ENCODE measurements at regions not wholly inside any gene's neighbourhood (a gene's known extent, or its start where the extent isn't known, plus 50 kb on each side); places are given as distances from the start of the nearest gene placed in this dataset.

DNA sequence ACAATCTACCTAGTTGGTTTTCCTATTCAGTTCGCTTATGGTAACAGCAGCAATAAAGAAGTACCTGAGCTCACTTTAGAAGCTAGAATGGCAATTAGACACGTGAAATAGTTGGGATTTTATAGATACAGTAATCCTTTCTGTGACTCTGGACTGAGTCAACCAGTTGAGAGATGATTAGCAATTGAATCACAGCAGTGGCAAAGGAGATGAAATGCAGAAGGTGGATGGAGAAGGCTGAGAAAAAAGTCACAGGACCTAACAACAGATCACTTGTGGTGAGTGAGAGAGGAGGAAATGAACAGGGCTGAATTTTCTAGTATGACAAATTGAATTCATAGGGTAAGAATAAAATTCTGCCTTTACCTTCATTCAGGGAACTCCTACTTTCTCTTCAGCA is 197.1 kb upstream of the MAGEB18 start (continued):
- TF ChIP-seq, protein P1, sequence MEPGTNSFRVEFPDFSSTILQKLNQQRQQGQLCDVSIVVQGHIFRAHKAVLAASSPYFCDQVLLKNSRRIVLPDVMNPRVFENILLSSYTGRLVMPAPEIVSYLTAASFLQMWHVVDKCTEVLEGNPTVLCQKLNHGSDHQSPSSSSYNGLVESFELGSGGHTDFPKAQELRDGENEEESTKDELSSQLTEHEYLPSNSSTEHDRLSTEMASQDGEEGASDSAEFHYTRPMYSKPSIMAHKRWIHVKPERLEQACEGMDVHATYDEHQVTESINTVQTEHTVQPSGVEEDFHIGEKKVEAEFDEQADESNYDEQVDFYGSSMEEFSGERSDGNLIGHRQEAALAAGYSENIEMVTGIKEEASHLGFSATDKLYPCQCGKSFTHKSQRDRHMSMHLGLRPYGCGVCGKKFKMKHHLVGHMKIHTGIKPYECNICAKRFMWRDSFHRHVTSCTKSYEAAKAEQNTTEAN (CRISPR knock-in tag; IDR thresholded peaks at IDR 0.05): no peak

DNA sequence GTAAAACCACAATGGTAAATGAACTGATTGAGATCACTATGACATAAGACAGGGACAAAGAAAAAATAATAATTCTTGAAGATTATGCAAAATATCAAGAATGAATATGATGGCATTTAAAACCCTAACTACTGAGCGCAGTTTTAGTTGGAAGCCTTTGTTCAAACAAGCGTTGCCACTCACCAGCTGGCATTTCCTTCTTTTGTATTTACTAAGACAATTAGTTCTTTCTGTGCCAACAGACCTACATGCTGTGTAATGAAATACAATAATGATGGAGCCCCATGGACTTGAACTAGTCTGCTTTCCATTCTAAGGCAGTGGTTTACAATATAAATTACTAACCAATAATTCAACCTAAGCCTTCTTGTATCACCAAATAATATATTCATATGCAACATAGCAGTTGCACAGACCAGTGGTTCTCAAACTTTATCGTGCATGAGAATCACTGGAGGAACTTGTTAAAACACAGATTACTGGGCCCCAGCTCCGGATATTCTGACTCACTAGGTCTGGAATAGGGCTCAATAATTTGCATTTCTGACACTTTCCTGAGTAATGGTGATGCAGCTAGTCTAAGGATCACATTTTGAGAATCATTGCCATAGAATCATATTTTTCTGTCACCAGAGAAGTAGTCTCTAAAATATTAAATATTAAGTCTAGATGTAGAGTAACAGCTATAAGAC is 196.4 kb upstream of the MAGEB18 start:
- H4K20me1 ChIP-seq (replicated peaks; ENCODE audit: control insufficient read depth, insufficient read depth, low read length): no peaks in the 10 kb centered on the region
- H3K4me2 ChIP-seq (ENCODE audit: insufficient read depth, low read length): no peak overlapping the region
- no peaks in the 10 kb centered on the region for H3K27me3 ChIP-seq (ENCODE audit: control insufficient read depth in 2 of 2, insufficient read depth in 2 of 2, low read length in 2 of 2)
- no peaks in the 10 kb centered on the region for H3K79me2 ChIP-seq (ENCODE audit: control insufficient read depth, insufficient read depth, low read length)
- no peaks in the 10 kb centered on the region for H3K9me1 ChIP-seq (ENCODE audit: control insufficient read depth, insufficient read depth, low read length)
- TF ChIP-seq, protein P2, sequence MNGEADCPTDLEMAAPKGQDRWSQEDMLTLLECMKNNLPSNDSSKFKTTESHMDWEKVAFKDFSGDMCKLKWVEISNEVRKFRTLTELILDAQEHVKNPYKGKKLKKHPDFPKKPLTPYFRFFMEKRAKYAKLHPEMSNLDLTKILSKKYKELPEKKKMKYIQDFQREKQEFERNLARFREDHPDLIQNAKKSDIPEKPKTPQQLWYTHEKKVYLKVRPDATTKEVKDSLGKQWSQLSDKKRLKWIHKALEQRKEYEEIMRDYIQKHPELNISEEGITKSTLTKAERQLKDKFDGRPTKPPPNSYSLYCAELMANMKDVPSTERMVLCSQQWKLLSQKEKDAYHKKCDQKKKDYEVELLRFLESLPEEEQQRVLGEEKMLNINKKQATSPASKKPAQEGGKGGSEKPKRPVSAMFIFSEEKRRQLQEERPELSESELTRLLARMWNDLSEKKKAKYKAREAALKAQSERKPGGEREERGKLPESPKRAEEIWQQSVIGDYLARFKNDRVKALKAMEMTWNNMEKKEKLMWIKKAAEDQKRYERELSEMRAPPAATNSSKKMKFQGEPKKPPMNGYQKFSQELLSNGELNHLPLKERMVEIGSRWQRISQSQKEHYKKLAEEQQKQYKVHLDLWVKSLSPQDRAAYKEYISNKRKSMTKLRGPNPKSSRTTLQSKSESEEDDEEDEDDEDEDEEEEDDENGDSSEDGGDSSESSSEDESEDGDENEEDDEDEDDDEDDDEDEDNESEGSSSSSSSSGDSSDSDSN (IDR thresholded peaks at IDR 0.05; ENCODE audit: borderline replicate concordance in 1 of 2, low read depth in 2 of 2, low read length in 2 of 2): no peak
- TF ChIP-seq RFX7 (CRISPR knock-in tag; IDR thresholded peaks at IDR 0.05): no peak
- no peak overlapping the region for H3K9ac ChIP-seq (ENCODE audit: insufficient read depth in 1 of 2, low read depth in 2 of 2, low read length in 2 of 2)
- ChIA-PET CTCF (ENCODE audit: low intra/inter-chr PET ratio) (no interaction called here), POLR2A (no interaction called here)
- H3K4me3 ChIP-seq: no peak overlapping the region
- no peaks in the 10 kb centered on the region for H3K36me3 ChIP-seq (ENCODE audit: control insufficient read depth, insufficient read depth, low read length)
- DNase-seq (ENCODE audit: extremely low read depth in 1 of 4, low spot score in 3 of 4) (no peak), ATAC-seq (no peak), FAIRE-seq (no peak)
- intact Hi-C loops (cut with micrococcal nuclease) (no loop called here), in situ Hi-C loops (cut with MboI) (no loop called here)
- no peaks in the 10 kb centered on the region for H3K9me3 ChIP-seq (replicated peaks; ENCODE audit: control insufficient read depth, insufficient read depth, low read depth, low read length)
- no peak overlapping the region for H2AFZ ChIP-seq (ENCODE audit: low read depth, low read length)
- 0% methylated on average over 3 of the region's 4 CpGs for WGBS (ENCODE audit: insufficient coverage, low coverage, missing lambda C conversion rate)
- no TSS peak for BruUV-seq (replicated peaks)
- no peak overlapping the region for H3K27ac ChIP-seq (ENCODE audit: extremely low read depth, low read depth, low read length)
- H3K4me1 ChIP-seq (replicated peaks in 1 of 2; ENCODE audit: control insufficient read depth in 2 of 2, insufficient read depth in 2 of 2, low read length in 2 of 2): no peaks in the 10 kb centered on the region

Data from K562 (cell line).